ENCODE measurements at regions not wholly inside any gene's neighbourhood (a gene's known extent, or its start where the extent isn't known, plus 50 kb on each side); places are given as distances from the start of the nearest gene placed in this dataset.

DNA sequence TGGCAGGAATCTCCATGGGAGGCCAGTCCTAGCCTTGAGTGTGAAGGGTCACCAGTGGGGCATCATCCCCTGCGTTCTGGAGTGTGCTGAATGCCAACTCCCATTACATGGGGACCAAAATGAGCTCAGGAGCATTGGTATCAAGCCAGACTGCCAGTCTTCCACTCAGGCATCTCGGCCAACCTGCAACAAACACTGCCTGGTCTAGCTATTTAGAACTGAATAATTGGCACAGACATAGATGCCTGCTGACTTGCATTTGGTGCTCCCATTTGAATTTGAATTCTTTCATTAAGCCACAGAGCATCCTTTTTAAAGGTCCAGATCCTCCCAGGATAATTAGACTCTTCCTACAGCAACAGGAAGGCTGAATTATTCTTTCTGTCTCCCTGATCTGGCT lies 116.6 kb upstream of the ABCA1 start (continued):
- no peak for TF ChIP-seq ZNF626 (tag by site-specific recombination; IDR thresholded peaks at IDR 0.05)
- TF ChIP-seq, protein P1, sequence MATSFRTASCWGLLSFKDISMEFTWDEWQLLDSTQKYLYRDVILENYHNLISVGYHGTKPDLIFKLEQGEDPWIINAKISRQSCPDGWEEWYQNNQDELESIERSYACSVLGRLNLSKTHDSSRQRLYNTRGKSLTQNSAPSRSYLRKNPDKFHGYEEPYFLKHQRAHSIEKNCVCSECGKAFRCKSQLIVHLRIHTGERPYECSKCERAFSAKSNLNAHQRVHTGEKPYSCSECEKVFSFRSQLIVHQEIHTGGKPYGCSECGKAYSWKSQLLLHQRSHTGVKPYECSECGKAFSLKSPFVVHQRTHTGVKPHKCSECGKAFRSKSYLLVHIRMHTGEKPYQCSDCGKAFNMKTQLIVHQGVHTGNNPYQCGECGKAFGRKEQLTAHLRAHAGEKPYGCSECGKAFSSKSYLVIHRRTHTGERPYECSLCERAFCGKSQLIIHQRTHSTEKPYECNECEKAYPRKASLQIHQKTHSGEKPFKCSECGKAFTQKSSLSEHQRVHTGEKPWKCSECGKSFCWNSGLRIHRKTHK (tag by site-specific recombination; IDR thresholded peaks at IDR 0.05): no peak
- TF ChIP-seq, protein P2, sequence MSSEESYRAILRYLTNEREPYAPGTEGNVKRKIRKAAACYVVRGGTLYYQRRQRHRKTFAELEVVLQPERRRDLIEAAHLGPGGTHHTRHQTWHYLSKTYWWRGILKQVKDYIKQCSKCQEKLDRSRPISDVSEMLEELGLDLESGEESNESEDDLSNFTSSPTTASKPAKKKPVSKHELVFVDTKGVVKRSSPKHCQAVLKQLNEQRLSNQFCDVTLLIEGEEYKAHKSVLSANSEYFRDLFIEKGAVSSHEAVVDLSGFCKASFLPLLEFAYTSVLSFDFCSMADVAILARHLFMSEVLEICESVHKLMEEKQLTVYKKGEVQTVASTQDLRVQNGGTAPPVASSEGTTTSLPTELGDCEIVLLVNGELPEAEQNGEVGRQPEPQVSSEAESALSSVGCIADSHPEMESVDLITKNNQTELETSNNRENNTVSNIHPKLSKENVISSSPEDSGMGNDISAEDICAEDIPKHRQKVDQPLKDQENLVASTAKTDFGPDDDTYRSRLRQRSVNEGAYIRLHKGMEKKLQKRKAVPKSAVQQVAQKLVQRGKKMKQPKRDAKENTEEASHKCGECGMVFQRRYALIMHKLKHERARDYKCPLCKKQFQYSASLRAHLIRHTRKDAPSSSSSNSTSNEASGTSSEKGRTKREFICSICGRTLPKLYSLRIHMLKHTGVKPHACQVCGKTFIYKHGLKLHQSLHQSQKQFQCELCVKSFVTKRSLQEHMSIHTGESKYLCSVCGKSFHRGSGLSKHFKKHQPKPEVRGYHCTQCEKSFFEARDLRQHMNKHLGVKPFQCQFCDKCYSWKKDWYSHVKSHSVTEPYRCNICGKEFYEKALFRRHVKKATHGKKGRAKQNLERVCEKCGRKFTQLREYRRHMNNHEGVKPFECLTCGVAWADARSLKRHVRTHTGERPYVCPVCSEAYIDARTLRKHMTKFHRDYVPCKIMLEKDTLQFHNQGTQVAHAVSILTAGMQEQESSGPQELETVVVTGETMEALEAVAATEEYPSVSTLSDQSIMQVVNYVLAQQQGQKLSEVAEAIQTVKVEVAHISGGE (tag by site-specific recombination; conservative IDR thresholded peaks at IDR 0.05; ENCODE audit: low read depth): no peak
- no peak for TF ChIP-seq ZNF785 (tag by site-specific recombination; IDR thresholded peaks at IDR 0.05)
- no peak for TF ChIP-seq ZNF544 (tag by site-specific recombination; IDR thresholded peaks at IDR 0.05)

DNA sequence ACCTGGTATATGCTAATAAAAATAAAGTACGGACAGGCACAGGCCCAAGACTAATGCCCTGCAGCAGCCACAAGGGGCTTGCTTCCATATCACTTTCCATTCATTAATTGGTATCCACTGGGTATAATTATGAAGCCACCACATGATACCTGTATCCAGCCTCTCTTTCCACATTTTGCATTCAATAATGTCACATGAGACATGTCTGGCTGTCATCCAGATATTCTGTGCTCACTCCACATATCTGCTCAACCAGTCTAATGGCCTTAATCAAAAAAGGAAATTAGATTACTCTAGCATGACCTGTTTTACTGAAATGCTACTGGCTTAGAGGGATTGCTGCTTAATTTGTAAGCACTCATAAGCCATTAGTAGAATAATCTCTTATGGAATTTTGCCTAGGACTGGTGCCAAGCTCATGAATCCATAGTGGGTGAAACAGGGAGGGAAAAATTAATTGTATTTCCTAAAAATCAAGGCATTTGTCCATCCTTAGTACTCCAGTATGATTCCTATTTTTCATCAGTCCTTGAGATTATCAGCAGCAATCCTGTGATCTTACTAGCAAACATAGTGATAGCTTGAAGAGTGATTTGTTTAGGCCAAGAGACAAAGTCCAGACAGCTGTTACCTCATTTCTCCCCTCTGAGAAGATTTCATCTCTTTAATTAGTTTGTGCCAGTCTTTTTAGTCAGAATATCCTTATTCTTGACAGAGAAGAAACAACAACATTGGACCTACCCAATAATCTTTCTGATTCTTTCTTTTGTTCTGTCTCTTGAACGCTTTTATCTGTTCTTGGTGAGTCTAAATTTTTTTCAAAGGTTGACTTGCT lies 119.2 kb upstream of the ABCA1 start:
- ChIA-PET POLR2A (no interaction called here), CTCF (no interaction called here)
- H3K27ac ChIP-seq (ENCODE audit: extremely low read depth, low read depth, low read length): no peak overlapping the region

DNA sequence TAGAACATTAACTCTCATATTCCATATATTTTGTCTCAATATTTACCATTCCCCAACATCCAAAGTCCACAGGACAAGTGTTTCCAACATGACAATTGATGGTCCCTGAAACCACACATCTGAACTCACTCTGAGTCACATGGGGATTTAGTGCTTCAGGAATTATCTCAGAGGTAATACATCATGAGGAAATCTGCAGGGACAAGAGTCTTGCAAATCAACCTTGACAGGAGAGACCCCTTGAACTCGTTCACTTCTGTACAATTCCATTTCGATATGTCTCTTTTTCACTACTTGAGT lies 119.7 kb upstream of the ABCA1 start:
- TF ChIP-seq ZNF621 (tag by site-specific recombination; IDR thresholded peaks at IDR 0.05) (no peak), HOXA7 (CRISPR knock-in tag; IDR thresholded peaks at IDR 0.05; ENCODE audit: borderline replicate concordance) (no peak), SCRT1 (tag by site-specific recombination; IDR thresholded peaks at IDR 0.05; ENCODE audit: borderline replicate concordance) (no peak), ZNF654 (tag by site-specific recombination; IDR thresholded peaks at IDR 0.05; ENCODE audit: low read depth) (no peak), ZNF707 (tag by site-specific recombination; IDR thresholded peaks at IDR 0.05) (no peak), ZNF530 (tag by site-specific recombination; IDR thresholded peaks at IDR 0.05; ENCODE audit: low read depth) (no peak), ZNF24 (tag by site-specific recombination; IDR thresholded peaks at IDR 0.05) (no peak)
- TF ChIP-seq, protein P3, sequence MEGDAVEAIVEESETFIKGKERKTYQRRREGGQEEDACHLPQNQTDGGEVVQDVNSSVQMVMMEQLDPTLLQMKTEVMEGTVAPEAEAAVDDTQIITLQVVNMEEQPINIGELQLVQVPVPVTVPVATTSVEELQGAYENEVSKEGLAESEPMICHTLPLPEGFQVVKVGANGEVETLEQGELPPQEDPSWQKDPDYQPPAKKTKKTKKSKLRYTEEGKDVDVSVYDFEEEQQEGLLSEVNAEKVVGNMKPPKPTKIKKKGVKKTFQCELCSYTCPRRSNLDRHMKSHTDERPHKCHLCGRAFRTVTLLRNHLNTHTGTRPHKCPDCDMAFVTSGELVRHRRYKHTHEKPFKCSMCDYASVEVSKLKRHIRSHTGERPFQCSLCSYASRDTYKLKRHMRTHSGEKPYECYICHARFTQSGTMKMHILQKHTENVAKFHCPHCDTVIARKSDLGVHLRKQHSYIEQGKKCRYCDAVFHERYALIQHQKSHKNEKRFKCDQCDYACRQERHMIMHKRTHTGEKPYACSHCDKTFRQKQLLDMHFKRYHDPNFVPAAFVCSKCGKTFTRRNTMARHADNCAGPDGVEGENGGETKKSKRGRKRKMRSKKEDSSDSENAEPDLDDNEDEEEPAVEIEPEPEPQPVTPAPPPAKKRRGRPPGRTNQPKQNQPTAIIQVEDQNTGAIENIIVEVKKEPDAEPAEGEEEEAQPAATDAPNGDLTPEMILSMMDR (tag by site-specific recombination; IDR thresholded peaks at IDR 0.05): no peak
- TF ChIP-seq, protein P4, sequence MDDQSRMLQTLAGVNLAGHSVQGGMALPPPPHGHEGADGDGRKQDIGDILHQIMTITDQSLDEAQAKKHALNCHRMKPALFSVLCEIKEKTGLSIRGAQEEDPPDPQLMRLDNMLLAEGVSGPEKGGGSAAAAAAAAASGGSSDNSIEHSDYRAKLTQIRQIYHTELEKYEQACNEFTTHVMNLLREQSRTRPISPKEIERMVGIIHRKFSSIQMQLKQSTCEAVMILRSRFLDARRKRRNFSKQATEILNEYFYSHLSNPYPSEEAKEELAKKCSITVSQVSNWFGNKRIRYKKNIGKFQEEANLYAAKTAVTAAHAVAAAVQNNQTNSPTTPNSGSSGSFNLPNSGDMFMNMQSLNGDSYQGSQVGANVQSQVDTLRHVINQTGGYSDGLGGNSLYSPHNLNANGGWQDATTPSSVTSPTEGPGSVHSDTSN (CRISPR knock-in tag; IDR thresholded peaks at IDR 0.05): no peak
- TF ChIP-seq, protein P5, sequence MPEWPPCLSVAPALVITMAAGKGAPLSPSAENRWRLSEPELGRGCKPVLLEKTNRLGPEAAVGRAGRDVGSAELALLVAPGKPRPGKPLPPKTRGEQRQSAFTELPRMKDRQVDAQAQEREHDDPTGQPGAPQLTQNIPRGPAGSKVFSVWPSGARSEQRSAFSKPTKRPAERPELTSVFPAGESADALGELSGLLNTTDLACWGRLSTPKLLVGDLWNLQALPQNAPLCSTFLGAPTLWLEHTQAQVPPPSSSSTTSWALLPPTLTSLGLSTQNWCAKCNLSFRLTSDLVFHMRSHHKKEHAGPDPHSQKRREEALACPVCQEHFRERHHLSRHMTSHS (tag by site-specific recombination; IDR thresholded peaks at IDR 0.05): no peak
- Histone ChIP-seq H3K4me1 (ENCODE audit: control insufficient read depth, insufficient read depth, low read length) (no peaks in the 10 kb centered on the region), H3K4me3 (ENCODE audit: low read depth, low read length) (no peak overlapping the region), H3K36me3 (ENCODE audit: control insufficient read depth in 2 of 2, insufficient read depth in 1 of 2, low read length in 2 of 2) (no peaks in the 10 kb centered on the region), H3K27ac (ENCODE audit: extremely low read depth, low read depth, low read length) (no peak overlapping the region), H3K9me3 (ENCODE audit: control insufficient read depth, insufficient read depth, low read depth, low read length) (no peaks in the 10 kb centered on the region)
- ChIA-PET POLR2A (no interaction called here), CTCF (no interaction called here)

More for the DNA sequence above, 119.2 kb upstream of the ABCA1 start:
- no peaks in the 10 kb centered on the region for H3K4me1 ChIP-seq (ENCODE audit: control insufficient read depth, insufficient read depth, low read length)
- no peak overlapping the region for H3K4me3 ChIP-seq (ENCODE audit: low read depth, low read length)
- H3K9me3 ChIP-seq (ENCODE audit: control insufficient read depth, insufficient read depth, low read depth, low read length): no peaks in the 10 kb centered on the region
- H3K36me3 ChIP-seq (ENCODE audit: control insufficient read depth in 2 of 2, insufficient read depth in 1 of 2, low read length in 2 of 2): no peaks in the 10 kb centered on the region
- no peak for TF ChIP-seq ZNF175 (tag by site-specific recombination; IDR thresholded peaks at IDR 0.05)
- TF ChIP-seq ZNF19 (tag by site-specific recombination; IDR thresholded peaks at IDR 0.05; ENCODE audit: low read depth): no peak
- no peak for TF ChIP-seq ZNF571 (tag by site-specific recombination; IDR thresholded peaks at IDR 0.05)
- TF ChIP-seq ZIC2 (tag by site-specific recombination; IDR thresholded peaks at IDR 0.05): no peak
- no peak for TF ChIP-seq KLF10 (tag by site-specific recombination; IDR thresholded peaks at IDR 0.05)
